ENCODE measurements at regions not wholly inside any gene's neighbourhood (a gene's known extent, or its start where the extent isn't known, plus 50 kb on each side); places are given as distances from the start of the nearest gene placed in this dataset.
"Not testable (repeated sequence)": the region's sequence is repeated elsewhere in the genome, so short reads cannot be mapped to it uniquely, and the experiment has no call there.

DNA sequence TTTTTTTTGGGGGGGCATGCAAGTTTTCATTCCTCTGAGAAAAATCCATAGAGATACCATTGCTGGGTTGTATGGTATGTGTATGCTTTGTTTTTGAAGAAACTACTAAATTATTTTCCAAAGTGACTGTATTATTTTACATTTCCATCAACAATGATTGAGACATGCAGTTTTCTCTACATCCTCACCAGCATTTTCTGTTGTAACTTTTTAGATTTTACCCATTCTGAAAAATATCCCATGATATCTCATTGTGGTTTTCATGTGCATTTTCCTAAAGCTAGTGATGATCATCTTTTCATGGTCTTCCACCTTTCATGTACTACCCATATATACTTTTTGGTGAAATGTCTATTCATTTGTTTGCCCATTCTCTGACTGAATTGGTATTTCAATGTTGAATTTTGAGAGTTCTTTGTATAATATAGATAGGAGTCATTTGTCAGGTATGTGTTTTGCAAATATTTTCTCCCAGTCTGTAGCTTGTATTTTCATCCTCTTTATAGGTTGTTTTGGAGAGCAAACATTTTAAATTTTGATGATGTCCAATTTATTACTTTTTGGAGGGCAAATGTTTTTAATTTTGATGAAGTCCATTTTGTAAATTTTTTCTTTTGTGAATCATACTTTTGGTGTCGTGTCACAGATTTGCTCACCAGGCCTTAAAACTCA is 827.5 kb upstream of the CITED2 start:
- Histone ChIP-seq H3K36me3 (no peaks in the 10 kb centered on the region), H3K27ac (no peak overlapping the region), H3K9me3 (no peaks in the 10 kb centered on the region), H3K4me1 (peaks cover 2 to 22% (median 14%) of the 10 kb centered on the region in 12 donors), H3K27me3 (no peaks in the 10 kb centered on the region), H3K4me3 (no peak overlapping the region)
- intact Hi-C loops (cut with DNase I): no loop called here
- DNase-seq (no peak), ATAC-seq (no peak)
- TF ChIP-seq POLR2A (IDR thresholded peaks at IDR 0.05): no peak
- WGBS, 4 donors: 94 to 100% (median 97%) methylated on average over 1 of the region's 1 CpG

GRCh38 chr6:140193269-140193668 is 818.8 kb upstream of the CITED2 start:
- Histone ChIP-seq H3K4me1 (no peaks in the 10 kb centered on the region), H3K36me3 (no peaks in the 10 kb centered on the region), H3K27me3 (no peaks in the 10 kb centered on the region), H3K4me3 (no peak overlapping the region), H3K27ac (no peak overlapping the region), H3K9me3 (peaks cover 0 to 41% (median 14%) of the 10 kb centered on the region in 12 donors)
- ATAC-seq: no peak
- intact Hi-C loops (cut with DNase I): no loop called here
- 97 to 98% (median 98%) methylated on average over 2 of the region's 2 CpGs for WGBS, 4 donors
- TF ChIP-seq, protein P1, sequence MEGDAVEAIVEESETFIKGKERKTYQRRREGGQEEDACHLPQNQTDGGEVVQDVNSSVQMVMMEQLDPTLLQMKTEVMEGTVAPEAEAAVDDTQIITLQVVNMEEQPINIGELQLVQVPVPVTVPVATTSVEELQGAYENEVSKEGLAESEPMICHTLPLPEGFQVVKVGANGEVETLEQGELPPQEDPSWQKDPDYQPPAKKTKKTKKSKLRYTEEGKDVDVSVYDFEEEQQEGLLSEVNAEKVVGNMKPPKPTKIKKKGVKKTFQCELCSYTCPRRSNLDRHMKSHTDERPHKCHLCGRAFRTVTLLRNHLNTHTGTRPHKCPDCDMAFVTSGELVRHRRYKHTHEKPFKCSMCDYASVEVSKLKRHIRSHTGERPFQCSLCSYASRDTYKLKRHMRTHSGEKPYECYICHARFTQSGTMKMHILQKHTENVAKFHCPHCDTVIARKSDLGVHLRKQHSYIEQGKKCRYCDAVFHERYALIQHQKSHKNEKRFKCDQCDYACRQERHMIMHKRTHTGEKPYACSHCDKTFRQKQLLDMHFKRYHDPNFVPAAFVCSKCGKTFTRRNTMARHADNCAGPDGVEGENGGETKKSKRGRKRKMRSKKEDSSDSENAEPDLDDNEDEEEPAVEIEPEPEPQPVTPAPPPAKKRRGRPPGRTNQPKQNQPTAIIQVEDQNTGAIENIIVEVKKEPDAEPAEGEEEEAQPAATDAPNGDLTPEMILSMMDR (IDR thresholded peaks at IDR 0.05): no peak
- no peak for TF ChIP-seq POLR2A (IDR thresholded peaks at IDR 0.05)
- no peak for DNase-seq

DNA sequence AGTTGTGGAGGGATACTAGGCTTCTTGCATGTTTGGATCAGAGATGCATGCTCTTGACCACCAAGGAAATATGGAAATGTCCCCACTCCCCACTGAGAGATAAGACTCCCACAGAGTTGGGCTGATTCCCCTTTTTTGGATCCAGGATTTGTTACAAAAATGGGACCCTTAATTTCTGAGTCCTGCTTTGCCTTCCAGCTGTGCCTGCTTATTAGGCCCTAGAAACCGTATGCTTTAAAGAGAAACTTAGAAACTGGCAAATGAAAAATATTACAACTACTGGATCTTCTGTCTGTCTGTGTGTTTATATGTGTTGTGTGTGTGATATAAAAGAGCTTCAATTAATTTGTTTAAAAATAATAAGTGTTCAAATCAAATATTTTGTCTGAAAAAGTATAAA is 817.6 kb upstream of the CITED2 start:
- ATAC-seq (no peak), DNase-seq (no peak)
- no peaks in the 10 kb centered on the region for H3K4me1 ChIP-seq
- no peak overlapping the region for H3K4me3 ChIP-seq
- H3K27me3 ChIP-seq: no peaks in the 10 kb centered on the region
- peaks cover 0 to 49% (median 14%) of the 10 kb centered on the region in 12 donors for H3K9me3 ChIP-seq
- TF ChIP-seq, protein P1 (IDR thresholded peaks at IDR 0.05): no peak
- no peak for TF ChIP-seq POLR2A (IDR thresholded peaks at IDR 0.05)
- 95 to 100% (median 97%) methylated on average over 1 of the region's 1 CpG for WGBS, 4 donors
- H3K27ac ChIP-seq: no peak overlapping the region
- H3K36me3 ChIP-seq: no peaks in the 10 kb centered on the region
- intact Hi-C loops (cut with DNase I): no loop called here

GRCh38 chr6:140189263-140189662 is 814.8 kb upstream of the CITED2 start:
- H3K27me3 ChIP-seq; H3K4me3 ChIP-seq; intact Hi-C loops (cut with DNase I); H3K27ac ChIP-seq; DNase-seq; H3K36me3 ChIP-seq; H3K4me1 ChIP-seq; ATAC-seq: not testable (repeated sequence)
- peaks cover 0 to 48% (median 14%) of the 10 kb centered on the region in 12 donors for H3K9me3 ChIP-seq
- 87 to 97% (median 95%) methylated on average over 1 of the region's 1 CpG for WGBS, 4 donors

- Histone ChIP-seq H3K4me3 (no peak overlapping the region), H3K36me3 (no peaks in the 10 kb centered on the region), H3K4me1 (no peaks in the 10 kb centered on the region), H3K27me3 (no peaks in the 10 kb centered on the region), H3K27ac (no peak overlapping the region), H3K9me3 (peaks cover 0 to 20% (median 2%) of the 10 kb centered on the region in 12 donors)
- no peak for TF ChIP-seq POLR2A (IDR thresholded peaks at IDR 0.05)
- TF ChIP-seq, protein P1 (IDR thresholded peaks at IDR 0.05): no peak
- ATAC-seq: no peak
- intact Hi-C loops (cut with DNase I): no loop called here
- no peak for DNase-seq
Observed at GRCh38 chr6:140185991-140186390, 811.5 kb upstream of the CITED2 start.

Data from heart left ventricle (tissue), 16 donors.